HepG2 (cell line): ENCODE measurements at regions not wholly inside any gene's neighbourhood (a gene's known extent, or its start where the extent isn't known, plus 50 kb on each side); places are given as distances from the start of the nearest gene placed in this dataset.

Experiments used
- ATAD3A ChIP-seq: sonication (generic); formaldehyde crosslinking; IDR thresholded peaks from 2 replicates; pipeline ENCODE4 v1.4.0; 2020; ENCODE audit warnings: missing genetic modification reagents
- CBX2 ChIP-seq, 2 experiments: fragments of 200-600 bp in 1 of 2; sonication (generic); formaldehyde crosslinking in 1 of 2; IDR thresholded peaks; 2 replicates each; pipeline versions ENCODE4 v1.7.0 to v1.8.1; 2018 to 2022; ENCODE audit warnings: low read depth in 2 of 2, low read length in 1 of 2, mild to moderate bottlenecking in 1 of 2, missing genetic modification reagents in 1 of 2
- CEBPG ChIP-seq: IDR thresholded peaks from 2 replicates; pipeline ENCODE4 v1.6.1; 2016
- CHD2 ChIP-seq: IDR thresholded peaks from 2 replicates; pipeline ENCODE4 v1.6.1; 2011; ENCODE audit warnings: low read depth, low read length, improper control_type of control experiment
- JUNB ChIP-seq: sonication (generic); formaldehyde crosslinking; IDR thresholded peaks from 2 replicates; pipeline ENCODE4 v1.8.0; 2022; ENCODE audit warnings: missing genetic modification reagents, mild to moderate bottlenecking, borderline replicate concordance
- KLF15 ChIP-seq: sonication (generic); formaldehyde crosslinking; IDR thresholded peaks from 2 replicates; pipeline ENCODE4 v1.8.1; 2023; ENCODE audit warnings: borderline replicate concordance, mild to moderate bottlenecking, inconsistent platforms, missing genetic modification reagents, mixed read lengths
- NFYC ChIP-seq: IDR thresholded peaks from 2 replicates; pipeline ENCODE4 v1.6.1; 2016; ENCODE audit warnings: missing genetic modification reagents, missing compliant biosample characterization
- PHF8 ChIP-seq: sonication (generic); formaldehyde crosslinking; IDR thresholded peaks from 2 replicates; pipeline ENCODE4 v1.5.0; 2020; ENCODE audit warnings: missing genetic modification reagents
- SIN3A ChIP-seq: IDR thresholded peaks from 2 replicates; pipeline ENCODE4 v1.6.1; 2011; ENCODE audit warnings: low read depth, mild to moderate bottlenecking, control low read depth, low read length, borderline replicate concordance
- SRSF9 ChIP-seq: fragments of 200-400 bp; formaldehyde crosslinking; IDR thresholded peaks from 2 replicates; pipeline ENCODE4 v1.6.1; 2018; ENCODE audit warnings: borderline replicate concordance, mild to moderate bottlenecking, low read depth, low read length; ENCODE audit not compliant: insufficient read depth, poor library complexity, severe bottlenecking
- ZNF160 ChIP-seq: sonication (generic); formaldehyde crosslinking; IDR thresholded peaks from 2 replicates; pipeline ENCODE4 v1.8.0; 2022; ENCODE audit warnings: mild to moderate bottlenecking, inconsistent platforms, missing genetic modification reagents
- ZNF292 ChIP-seq: sonication (generic); formaldehyde crosslinking; IDR thresholded peaks from 2 replicates; pipeline ENCODE4 v1.8.1; 2022; ENCODE audit warnings: mild to moderate bottlenecking, low read depth, missing genetic modification reagents, borderline replicate concordance
- ZNF382 ChIP-seq: sonication (generic); formaldehyde crosslinking; IDR thresholded peaks from 2 replicates; pipeline ENCODE4 v1.5.0; 2020; ENCODE audit warnings: missing genetic modification reagents, mild to moderate bottlenecking, borderline replicate concordance
- ZNF468 ChIP-seq: sonication (generic); formaldehyde crosslinking; IDR thresholded peaks from 2 replicates; pipeline ENCODE4 v1.8.0; 2022; ENCODE audit warnings: mild to moderate bottlenecking, moderate library complexity, missing genetic modification reagents
- ZNF766 ChIP-seq: sonication (generic); formaldehyde crosslinking; IDR thresholded peaks from 2 replicates; pipeline ENCODE4 v1.5.0; 2020; ENCODE audit warnings: missing genetic modification reagents, borderline replicate concordance
- TF ChIP-seq, protein P1 (sequence below): sonication (generic); formaldehyde crosslinking; IDR thresholded peaks from 2 replicates; pipeline ENCODE4 v1.8.0; 2023; ENCODE audit warnings: mild to moderate bottlenecking, missing genetic modification reagents
- TF ChIP-seq, protein P2 (sequence below): sonication (generic); formaldehyde crosslinking; IDR thresholded peaks from 2 replicates; pipeline ENCODE4 v1.4.0; 2020; ENCODE audit warnings: missing genetic modification reagents, borderline replicate concordance
- TF ChIP-seq, protein P3 (sequence below): sonication (generic); formaldehyde crosslinking; IDR thresholded peaks from 2 replicates; pipeline ENCODE4 v1.4.0; 2020; ENCODE audit warnings: missing genetic modification reagents, borderline replicate concordance
- TF ChIP-seq, protein P4 (sequence below): sonication (generic); formaldehyde crosslinking; IDR thresholded peaks from 2 replicates; pipeline ENCODE4 v1.9.0; 2021; ENCODE audit warnings: missing genetic modification reagents, borderline replicate concordance

DNA sequence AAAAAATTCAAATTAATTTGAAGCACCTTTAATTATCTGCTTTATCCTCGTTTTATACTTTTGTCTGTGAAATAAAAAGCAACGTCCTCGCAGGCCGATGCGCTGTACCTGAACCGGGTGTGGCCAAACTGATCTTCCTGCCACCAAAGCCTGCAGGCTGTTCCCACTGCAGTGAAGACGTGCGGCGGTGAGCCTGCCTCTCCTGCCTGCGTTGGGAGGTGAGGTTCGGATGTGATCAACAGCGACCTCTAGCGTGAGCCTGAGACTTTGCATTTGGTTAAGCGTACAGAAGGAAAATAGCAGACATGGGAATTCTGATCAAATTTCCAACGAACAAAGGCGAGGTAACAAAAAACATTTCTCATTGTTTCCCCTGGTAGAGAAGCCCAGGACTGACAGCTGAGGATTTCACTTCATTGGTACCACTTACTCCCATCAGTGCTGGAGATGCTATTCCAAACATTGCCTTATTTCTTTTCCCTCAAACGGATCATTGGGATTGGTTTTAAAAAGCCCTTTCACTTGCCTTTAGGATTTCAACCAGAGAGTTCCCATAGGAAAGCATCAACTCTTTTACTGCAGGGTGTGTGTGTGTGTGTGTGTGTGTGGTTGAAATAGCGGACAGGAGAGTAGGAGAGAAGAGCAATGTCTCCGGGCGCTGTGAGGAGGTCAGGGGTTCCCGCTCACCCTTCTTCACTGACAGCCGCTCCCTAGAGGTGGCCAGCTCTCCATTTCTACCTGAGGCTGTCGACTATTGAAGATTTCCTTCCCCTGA is 56.6 kb upstream of the CCN6 start (continued):
- no peak for TF ChIP-seq CBX2 (IDR thresholded peaks at IDR 0.05; ENCODE audit: low read depth, low read length)
- no peak for TF ChIP-seq CBX2 (CRISPR knock-in tag; IDR thresholded peaks at IDR 0.05; ENCODE audit: low read depth)
- TF ChIP-seq PHF8 (CRISPR knock-in tag) = no peak
- TF ChIP-seq ZNF766 (CRISPR knock-in tag) = no peak
- TF ChIP-seq, protein P1, sequence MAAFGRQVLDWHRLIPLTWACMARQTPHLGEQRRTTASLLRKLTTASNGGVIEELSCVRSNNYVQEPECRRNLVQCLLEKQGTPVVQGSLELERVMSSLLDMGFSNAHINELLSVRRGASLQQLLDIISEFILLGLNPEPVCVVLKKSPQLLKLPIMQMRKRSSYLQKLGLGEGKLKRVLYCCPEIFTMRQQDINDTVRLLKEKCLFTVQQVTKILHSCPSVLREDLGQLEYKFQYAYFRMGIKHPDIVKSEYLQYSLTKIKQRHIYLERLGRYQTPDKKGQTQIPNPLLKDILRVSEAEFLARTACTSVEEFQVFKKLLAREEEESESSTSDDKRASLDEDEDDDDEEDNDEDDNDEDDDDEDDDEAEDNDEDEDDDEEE (CRISPR knock-in tag) = 0 out of 2 replicates have a peak, but pooled peaks have one; percentile 2
- TF ChIP-seq KLF15 (CRISPR knock-in tag) = no peak
- TF ChIP-seq, protein P2, sequence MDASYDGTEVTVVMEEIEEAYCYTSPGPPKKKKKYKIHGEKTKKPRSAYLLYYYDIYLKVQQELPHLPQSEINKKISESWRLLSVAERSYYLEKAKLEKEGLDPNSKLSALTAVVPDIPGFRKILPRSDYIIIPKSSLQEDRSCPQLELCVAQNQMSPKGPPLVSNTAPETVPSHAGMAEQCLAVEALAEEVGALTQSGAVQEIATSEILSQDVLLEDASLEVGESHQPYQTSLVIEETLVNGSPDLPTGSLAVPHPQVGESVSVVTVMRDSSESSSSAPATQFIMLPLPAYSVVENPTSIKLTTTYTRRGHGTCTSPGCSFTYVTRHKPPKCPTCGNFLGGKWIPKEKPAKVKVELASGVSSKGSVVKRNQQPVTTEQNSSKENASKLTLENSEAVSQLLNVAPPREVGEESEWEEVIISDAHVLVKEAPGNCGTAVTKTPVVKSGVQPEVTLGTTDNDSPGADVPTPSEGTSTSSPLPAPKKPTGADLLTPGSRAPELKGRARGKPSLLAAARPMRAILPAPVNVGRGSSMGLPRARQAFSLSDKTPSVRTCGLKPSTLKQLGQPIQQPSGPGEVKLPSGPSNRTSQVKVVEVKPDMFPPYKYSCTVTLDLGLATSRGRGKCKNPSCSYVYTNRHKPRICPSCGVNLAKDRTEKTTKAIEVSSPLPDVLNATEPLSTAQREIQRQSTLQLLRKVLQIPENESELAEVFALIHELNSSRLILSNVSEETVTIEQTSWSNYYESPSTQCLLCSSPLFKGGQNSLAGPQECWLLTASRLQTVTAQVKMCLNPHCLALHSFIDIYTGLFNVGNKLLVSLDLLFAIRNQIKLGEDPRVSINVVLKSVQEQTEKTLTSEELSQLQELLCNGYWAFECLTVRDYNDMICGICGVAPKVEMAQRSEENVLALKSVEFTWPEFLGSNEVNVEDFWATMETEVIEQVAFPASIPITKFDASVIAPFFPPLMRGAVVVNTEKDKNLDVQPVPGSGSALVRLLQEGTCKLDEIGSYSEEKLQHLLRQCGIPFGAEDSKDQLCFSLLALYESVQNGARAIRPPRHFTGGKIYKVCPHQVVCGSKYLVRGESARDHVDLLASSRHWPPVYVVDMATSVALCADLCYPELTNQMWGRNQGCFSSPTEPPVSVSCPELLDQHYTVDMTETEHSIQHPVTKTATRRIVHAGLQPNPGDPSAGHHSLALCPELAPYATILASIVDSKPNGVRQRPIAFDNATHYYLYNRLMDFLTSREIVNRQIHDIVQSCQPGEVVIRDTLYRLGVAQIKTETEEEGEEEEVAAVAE (CRISPR knock-in tag) = 0 out of 2 replicates have a peak, but pooled peaks have one; percentile 55
- TF ChIP-seq ATAD3A (CRISPR knock-in tag) = no peak
- TF ChIP-seq ZNF382 = no peak
- no peak for TF ChIP-seq CHD2
- no peak for TF ChIP-seq ZNF160 (CRISPR knock-in tag)
- no peak for TF ChIP-seq CEBPG (CRISPR knock-in tag)
- TF ChIP-seq NFYC = no peak
- no peak for TF ChIP-seq SIN3A
- TF ChIP-seq ZNF468 = no peak
- peak; percentile 33; the same call in 1 of the 2 replicates for TF ChIP-seq ZNF292 (CRISPR knock-in tag)
- TF ChIP-seq, protein P3, sequence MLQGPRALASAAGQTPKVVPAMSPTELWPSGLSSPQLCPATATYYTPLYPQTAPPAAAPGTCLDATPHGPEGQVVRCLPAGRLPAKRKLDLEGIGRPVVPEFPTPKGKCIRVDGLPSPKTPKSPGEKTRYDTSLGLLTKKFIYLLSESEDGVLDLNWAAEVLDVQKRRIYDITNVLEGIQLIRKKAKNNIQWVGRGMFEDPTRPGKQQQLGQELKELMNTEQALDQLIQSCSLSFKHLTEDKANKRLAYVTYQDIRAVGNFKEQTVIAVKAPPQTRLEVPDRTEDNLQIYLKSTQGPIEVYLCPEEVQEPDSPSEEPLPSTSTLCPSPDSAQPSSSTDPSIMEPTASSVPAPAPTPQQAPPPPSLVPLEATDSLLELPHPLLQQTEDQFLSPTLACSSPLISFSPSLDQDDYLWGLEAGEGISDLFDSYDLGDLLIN (CRISPR knock-in tag) = no peak
- TF ChIP-seq, protein P4, sequence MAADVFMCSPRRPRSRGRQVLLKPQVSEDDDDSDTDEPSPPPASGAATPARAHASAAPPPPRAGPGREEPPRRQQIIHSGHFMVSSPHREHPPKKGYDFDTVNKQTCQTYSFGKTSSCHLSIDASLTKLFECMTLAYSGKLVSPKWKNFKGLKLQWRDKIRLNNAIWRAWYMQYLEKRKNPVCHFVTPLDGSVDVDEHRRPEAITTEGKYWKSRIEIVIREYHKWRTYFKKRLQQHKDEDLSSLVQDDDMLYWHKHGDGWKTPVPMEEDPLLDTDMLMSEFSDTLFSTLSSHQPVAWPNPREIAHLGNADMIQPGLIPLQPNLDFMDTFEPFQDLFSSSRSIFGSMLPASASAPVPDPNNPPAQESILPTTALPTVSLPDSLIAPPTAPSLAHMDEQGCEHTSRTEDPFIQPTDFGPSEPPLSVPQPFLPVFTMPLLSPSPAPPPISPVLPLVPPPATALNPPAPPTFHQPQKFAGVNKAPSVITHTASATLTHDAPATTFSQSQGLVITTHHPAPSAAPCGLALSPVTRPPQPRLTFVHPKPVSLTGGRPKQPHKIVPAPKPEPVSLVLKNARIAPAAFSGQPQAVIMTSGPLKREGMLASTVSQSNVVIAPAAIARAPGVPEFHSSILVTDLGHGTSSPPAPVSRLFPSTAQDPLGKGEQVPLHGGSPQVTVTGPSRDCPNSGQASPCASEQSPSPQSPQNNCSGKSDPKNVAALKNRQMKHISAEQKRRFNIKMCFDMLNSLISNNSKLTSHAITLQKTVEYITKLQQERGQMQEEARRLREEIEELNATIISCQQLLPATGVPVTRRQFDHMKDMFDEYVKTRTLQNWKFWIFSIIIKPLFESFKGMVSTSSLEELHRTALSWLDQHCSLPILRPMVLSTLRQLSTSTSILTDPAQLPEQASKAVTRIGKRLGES = no peak
- TF ChIP-seq JUNB = no peak
- no peak for TF ChIP-seq SRSF9
